ENCODE measurements at regions not wholly inside any gene's neighbourhood (a gene's known extent, or its start where the extent isn't known, plus 50 kb on each side); places are given as distances from the start of the nearest gene placed in this dataset.
"Not testable (repeated sequence)": the region's sequence is repeated elsewhere in the genome, so short reads cannot be mapped to it uniquely, and the experiment has no call there.

DNA sequence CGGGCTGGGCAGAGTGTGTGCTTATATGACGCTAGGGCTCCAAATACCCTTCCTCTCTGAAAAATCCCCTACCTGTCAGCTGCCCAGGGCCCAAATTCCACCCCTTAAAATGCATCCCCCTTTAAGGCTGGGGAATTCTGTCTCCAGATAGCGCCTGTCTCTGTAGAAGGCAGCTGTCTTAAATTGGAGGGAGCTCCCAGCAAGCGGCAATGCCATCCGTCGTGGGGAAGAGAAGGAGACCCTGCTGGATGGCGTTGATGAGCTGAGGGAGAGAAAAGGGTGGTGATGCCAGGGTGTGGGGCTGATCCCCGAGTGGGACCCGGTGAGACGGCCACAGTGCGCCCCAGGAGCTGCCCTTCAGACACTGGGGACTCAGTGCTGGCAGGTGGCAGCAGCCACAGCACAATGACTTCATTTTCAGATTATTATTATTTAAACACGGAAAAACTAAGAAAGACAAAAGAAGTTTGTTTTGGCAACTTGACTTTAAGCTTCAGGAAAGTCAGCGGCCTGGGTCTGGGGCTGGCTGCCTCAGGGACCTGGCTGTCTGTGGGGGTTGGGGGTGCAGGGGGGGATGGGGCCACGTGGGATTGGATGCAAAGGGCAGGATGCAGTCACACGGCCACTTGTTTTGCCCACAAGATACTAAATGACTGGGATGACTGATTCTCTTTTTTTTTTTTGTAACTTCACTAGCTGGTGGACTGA is 152.8 kb downstream of the TFCP2L1 start:
- DNase-seq (ENCODE audit: low read depth) = no peak

DNA sequence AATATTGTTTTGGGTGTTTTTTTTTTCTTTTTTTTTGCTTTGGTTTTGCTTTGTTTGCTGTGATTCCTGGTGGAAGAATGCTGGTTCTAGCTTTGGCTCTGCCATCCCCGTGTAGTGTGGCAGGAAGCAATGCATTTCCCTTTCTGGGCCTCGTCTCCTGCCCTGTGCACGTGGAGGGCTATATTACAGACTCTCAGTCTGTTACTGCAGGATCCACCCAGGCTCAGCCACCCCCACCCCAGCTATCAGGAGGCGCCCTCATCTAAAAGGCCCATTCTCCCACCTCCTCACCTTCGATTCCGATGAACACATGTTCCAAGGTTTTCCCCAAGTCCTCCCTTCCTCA is 152.3 kb downstream of the TFCP2L1 start:
- DNase-seq (ENCODE audit: low read depth) = no peak

DNA sequence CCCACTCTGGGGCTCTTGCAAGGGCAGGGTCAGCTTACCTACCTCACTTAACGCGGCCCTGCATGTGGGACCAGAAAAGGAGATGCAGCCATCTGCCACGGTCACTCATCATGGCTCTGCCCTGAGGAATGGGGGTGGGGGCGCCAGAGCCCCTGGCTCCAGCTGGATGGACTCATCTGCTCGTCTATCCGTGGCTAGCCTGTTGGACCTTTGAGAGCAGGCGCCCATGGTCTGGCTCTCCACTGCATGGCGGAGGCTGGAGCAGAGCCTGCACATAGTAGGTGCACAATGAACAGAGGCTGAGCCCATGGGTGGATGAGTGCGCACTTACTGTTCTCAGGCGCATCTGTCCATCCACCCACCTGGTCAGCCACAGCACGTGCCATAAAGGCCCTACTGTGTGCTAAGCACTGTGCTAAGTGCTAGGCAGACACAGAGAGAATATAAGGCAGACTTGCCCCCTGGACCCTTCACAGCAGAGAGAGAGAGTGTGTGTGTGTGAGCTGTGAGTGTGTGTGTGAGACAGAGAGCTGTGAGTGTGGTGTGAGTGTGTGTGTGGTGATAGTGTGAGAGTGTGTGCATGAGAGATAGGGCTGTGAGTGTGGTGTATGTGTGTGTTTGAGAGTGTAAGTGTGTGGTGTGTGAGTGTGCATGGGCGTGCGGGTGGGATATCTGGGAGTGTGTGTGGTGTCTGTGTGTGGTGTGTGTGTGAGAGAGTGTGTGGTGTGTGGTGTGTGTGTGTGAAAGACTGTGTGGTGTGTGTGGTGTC is 151.3 kb downstream of the TFCP2L1 start:
- no peak for DNase-seq (ENCODE audit: low read depth)

DNA sequence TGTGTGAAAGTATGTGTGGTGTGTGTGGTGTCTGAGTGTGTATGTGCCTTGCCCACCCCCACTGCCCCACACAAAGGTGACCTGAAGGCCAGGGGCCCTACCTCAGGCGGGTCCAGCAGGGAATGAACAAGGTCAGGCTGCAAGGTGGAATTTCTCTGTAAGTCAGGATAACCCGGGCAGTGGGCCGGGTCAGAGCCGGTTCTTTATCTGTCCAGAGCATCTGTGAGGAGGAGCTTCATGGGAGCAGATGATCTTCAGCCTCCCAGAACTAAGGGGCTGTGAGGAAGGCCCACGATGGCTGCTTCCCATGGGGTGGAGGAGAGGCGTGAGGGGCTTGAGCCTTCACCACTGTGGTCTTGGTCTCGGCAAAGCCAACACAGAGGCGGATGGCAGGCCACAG is 150.3 kb downstream of the TFCP2L1 start:
- no peak for DNase-seq (ENCODE audit: low read depth)

DNA sequence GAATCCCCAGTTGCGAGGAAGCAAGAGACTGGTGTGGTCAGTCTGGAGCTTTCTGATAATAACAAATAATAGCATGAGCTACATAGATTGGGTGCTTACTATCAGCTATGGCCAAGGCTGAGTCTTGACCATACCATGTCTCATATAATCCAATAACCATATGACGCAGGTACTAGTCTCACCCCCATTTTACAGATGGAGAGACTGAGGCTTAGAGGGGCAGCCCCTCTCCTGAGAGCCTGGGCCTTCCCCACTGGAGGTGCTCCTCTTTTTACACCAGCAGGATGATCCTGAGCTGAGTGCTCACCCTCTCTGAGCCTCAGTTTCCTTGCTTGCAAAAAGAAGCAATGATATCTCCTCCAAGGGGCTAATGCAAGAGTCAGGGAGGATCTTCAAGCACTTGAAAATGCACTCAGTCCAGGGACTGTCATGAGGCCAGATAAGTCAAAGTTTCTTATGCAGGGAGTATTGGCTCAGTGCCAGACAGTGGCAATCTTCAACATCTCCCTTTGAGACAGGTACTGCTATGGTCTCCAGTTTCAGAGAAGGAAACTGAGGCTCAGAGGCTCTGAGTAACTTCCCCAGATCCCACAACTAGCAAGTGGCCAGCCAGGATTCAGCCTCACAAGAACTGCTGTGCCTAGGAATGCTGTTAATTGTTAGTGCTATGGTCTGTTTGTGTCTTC is 149.7 kb downstream of the TFCP2L1 start:
- no peak for DNase-seq (ENCODE audit: low read depth)

DNA sequence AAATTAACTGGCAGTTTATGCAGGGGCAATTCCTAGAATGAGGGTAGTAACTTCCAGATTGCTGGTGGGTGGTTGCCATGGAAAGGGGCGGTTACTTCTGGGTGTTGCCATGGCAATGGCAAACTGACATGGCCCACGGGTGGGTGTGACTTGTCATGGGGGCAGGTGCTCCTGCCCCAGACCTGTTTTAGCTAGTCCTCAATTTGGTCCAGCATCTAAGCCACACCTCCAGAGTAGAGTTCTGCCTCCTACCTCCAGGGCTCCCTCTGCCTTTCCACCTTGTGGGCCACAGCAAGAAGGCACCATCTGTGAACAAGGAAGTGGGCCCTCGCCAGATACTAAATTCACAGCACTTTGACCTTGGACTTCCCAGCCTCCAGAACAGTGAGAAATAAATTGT is 148.7 kb downstream of the TFCP2L1 start:
- DNase-seq (ENCODE audit: low read depth) = no peak

DNA sequence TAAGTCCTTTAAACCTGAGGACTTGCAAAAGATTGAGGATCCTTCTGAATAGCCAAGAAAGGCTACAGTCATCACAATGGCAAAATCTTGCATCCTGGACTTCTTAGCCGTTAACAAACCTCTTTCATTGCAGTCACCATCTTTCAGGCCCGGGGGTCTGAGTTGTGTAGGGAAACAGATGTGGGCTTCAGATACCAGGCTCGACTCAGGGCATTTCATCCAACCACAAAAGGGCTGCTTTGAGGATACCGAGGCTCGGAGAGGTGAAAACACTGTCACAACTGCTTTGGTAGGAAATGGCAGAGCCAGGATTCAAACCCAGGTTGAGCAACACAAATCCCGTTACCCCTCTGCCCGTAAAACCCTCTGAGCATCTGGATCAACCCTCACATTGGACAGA is 147.4 kb downstream of the TFCP2L1 start:
- no peak for DNase-seq (ENCODE audit: low read depth)

DNA sequence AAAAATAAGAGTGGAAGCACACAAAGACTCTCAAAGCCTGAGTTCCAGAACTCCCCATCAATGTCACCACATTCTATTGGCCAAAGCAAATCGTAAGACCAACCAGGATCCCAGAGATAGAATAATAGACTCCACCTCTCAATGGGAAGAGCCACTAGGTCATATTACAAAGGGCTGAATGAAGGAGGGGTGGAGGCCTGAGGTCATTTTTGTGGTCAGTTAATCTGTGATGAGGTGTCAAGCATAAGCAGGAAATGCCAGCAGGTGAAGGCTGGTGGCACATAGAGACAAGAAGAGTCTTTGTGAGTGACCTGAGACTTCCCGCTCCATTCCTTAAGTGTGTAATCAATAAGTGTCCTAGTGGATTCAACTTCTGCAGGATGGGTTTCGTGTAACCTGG is 144.3 kb downstream of the TFCP2L1 start:
- DNase-seq (ENCODE audit: low read depth) = peak; percentile 2

DNA sequence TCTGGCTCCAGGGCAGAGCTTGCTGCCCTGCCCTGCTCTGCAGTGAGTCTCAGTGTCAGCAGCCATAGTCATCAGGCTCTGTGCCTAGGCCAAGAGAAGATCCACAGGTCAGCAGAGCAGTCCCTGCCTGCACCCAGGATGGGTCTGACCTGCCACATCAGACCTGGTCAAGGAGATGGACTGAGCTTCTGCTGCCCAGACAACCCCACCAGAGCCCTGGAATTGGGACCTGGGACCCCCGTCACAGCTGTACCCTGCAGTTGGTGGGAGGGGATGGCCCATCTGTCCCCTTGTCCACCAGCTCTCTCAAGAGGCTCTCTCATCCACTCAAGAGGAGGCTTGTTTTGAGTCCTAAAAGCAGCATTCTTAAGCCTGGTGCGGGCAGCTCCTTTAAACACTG is 142.6 kb downstream of the TFCP2L1 start:
- DNase-seq (ENCODE audit: low read depth) = no peak

DNA sequence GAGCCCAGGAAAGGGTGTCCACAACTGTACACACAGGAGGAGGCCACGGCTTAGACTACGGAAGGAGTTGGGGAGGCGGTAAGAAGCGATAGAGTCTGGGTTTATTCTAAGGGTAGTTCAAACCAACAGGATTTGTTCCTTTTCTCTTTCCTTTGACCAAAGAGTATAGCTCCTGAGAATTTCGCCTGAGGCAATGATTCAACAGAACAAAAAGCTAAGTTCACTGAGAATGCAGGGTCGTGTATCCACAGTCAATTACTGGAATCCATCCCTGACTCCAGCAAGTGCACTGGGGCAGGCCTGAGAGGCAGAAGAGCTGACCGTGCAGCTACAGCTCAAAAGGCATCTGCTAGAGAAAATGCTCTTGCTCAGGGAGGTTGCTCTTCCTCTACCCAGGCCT is 140.9 kb downstream of the TFCP2L1 start:
- peak; percentile 14 for DNase-seq (ENCODE audit: low read depth)

DNA sequence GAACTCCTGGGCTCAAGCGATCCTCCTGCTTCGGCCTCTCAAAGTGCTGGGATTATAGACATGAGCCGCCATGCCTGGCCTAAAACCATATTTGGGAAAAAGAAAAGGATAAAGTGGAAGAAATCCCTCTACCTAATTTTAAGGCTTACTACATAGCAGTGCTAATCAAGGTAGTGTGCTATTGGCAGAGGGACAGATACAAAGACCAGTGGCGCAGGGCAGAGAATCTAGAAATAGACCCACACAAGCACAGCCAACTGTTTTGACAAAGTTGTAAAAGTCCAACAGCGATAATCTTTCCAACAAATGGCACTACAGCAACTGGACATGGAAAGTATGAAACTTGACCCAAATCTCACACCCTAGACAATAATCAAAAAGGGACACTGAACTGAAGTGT is 138.4 kb downstream of the TFCP2L1 start:
- DNase-seq (ENCODE audit: low read depth) = no peak

DNA sequence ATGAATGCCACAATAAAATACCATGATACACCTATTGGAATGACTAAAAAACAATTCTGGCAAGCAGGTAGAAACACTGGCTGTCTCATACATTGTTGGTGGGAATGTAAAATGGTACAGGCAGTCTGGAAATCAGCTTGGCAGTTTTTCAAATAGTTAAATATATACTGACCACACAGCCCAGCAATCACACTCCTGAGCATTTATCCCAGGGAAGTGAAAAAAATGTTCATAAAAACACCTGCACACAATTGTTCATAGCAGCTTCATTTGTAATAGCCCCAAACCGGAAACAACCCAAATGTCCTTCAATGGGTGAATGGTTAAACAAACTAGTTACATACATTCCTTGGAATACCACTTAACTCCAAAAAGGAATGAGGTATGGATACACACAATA is 137.2 kb downstream of the TFCP2L1 start:
- peak; percentile 5 for DNase-seq (ENCODE audit: low read depth)

DNA sequence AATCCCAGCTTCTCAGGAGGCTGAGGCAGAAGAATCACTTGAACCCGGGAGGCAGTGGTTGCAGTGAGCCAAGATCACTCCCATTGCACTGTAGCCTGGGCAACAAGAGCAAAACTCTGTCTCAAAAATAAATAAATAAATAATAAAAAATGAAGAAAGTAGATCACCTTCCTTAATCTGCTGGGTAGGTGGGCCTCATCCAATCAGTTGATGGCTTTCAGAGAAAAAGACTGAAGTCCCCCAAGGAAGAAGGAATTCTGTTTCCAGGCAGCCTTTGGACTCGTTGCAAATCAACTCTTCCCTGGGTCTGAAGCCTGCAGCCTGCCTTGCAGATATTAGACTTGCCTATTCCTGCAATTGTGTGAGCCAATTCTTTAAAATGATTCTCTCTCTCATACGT is 136.5 kb downstream of the TFCP2L1 start:
- DNase-seq (ENCODE audit: low read depth) = no peak

DNA sequence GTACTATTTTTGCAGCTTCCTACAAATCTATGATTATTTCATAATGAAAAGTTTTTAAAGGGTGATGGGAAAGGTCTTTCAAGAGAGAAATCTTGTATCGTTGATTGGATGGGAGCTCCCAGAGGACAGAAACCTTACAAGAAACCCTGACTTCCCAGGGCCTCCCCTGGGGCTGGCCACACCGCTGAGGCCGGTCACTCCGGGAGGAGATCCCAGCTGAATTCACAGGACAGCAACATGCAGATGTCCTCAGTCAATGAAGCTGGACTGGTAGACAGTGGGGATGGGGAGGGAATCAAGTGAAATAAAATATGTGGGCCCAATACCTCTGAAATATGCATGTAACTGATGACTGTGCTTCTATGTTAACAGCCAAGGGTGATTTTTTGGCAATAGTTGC is 135.6 kb downstream of the TFCP2L1 start:
- DNase-seq (ENCODE audit: low read depth) = no peak

DNA sequence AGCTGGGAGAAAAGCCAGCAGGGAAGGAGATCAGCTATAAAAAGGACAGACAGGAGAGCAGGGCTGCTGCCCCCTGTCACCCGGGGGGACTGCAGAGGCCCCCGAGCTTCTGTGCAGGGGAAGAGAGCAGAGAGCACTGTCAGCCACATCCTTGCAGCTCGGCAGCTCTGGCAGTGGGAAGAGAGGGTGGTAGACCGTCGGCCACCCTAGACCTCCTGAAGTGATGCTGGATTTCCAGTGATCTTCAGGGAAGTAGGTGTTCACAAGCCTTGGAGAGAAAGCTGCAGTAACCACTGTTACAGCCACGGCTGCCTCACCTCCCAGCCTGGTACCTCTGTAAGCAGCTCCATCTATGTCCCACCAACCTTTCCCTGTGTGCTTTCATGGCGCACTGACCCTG is 134.9 kb downstream of the TFCP2L1 start:
- no peak for DNase-seq (ENCODE audit: low read depth)

DNA sequence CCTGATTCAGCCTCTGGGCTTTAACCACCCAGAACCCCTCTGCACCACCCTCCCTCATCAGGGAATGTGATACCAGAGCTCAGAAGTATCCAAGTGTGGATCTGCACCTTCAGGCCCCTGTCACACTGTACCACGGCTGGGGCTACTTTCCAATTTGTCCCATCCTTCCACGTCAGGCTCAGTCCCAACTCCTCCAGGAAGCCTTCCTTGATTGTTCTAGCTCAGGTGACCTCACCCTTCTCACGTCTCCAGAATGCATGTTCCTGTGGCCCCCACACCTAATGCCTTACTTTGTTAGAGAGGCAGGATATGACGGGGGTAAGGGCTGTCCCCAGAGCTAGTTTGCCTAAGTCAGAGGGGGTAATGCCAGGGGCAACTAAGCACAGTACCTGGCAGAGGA is 134.3 kb downstream of the TFCP2L1 start:
- no peak for DNase-seq (ENCODE audit: low read depth)

DNA sequence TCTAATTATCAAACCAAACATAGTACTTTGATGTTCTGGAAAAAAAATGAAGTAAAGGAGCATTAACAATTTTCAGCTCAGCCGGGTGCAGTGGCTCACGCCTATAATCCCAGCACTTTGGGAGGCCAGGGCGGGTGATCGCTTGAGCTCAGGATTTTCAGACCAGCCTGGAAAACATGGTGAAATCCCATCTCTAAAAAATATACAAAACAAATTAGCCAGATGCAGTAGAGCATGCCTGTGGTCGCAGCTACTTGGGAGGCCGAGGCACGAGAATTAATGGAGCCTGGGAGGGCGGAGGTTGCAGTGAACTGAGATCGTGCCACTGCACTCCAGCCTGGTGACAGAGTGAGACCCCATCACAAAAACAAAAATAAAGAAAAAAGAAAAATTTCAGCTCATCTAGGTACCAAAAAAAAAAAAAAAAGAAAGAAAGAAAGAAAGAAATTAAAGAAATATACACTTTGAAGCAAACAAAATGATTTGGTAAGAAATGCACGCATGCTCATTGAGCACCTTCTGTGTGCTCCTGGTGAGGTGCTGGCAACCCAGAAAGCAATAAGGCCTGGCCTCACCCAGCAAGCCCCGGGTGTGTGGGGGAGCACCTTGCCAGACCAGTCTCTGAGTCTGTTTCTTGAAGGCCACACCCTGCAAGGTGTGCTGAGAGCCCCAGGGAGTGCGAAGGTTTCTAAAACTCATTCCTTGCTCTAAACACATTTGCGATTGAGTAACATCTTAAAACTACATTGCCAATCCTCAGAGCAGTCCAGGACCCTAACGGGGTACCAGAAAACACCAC is 133.5 kb downstream of the TFCP2L1 start:
- DNase-seq (ENCODE audit: low read depth) = no peak

DNA sequence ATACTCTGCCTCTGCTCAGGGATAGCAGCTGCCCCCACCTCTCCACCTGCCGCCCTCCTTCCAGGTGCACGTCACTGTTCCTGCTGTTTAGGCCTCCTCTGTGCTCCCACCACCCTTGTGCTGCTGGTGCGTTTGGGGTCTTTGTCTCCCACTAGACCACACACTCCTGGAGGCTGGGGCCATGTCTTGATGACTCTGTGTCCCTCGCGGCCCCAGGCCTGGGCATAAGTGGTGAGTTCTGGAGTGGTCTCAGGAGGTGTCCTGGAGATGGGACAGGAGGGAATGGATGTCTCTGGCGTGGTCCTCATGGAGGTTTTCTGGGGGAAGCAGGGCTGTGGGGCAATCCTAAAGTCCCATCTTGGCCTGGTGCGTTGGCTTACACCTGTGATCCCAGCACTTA is 132.1 kb downstream of the TFCP2L1 start:
- DNase-seq (ENCODE audit: low read depth) = no peak

DNA sequence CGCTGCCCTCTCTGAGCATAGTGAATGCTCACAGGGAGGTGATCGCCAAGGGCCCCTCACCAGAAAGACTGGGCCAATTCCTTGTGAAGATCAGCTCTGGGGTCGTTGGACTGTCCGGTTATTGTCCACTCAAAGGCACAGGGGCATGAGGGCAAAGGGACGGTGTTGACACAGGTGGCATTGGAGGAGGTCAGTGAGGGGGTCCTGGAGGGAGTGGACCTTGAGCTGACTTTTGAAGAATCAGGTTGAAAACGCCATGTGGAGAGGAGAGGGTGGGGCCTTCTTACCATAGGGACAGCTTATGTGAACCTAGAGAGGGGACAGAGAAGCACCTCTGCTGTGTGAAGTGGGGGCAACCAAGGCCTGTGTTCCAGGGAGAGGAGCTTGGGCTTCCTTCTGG is 131.5 kb downstream of the TFCP2L1 start:
- DNase-seq (ENCODE audit: low read depth) = no peak

DNA sequence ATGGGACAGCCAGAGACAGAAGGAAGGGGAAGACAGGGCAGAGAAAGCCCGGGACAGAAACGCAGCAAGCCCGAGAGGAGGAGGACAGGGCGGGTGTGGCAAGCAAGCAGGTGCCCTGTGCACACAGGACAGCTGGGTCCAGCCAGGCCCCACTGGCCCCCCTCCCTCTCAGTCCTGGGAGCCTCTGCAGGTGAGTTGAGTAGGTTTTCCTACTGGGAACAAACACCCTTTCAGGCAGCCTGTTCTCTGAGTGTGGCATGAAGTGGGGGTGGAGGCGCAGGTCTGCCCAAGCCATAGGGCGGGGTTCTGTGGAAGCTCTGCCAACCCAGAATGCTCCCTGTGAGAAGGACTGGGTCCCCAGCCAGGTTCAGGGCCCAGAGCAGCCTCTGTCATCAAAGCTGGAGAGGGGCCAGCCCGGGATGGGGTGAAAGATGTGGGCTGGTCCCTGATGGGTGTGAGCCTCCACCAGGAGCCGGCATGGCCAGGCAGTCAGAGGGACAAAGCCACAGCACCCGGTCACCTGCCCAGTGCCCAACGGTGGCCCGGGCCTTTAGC is 129.4 kb downstream of the TFCP2L1 start:
- DNase-seq (ENCODE audit: low read depth) = no peak

DNA sequence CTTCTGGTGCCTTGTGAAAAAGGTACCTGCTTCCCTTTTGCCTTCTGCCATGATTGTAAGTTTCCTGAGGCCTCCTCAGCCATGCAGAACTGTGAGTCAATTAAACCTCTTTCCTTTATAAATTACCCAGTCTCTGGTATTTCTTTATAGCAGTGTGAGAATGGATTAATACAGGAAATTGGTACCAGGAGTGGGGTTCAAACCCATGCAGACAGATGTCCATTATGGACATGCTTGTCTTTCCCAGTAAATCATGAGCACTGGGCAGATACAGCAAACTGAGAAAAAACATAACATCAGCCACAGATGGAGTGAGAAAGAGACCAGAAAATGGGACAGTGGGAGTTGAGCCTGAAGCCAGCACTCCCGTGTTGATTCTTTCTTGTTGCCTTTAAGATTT is 127.5 kb downstream of the TFCP2L1 start:
- not testable (repeated sequence) for DNase-seq (ENCODE audit: low read depth)

All from M059J (cell line).